CD14-positive monocyte (primary cell): ENCODE measurements at regions not wholly inside any gene's neighbourhood (a gene's known extent, or its start where the extent isn't known, plus 50 kb on each side); places are given as distances from the start of the nearest gene placed in this dataset.

ENCODE experiments used
- DNase-seq, 3 donors: peaks; one replicate each; pipeline ENCODE4 v3.0.0-alpha.2; 2011 to 2022
- H2AFZ ChIP-seq: 2 replicates; pipeline ENCODE4 v1.6.0; 2012; ENCODE audit warnings: mild to moderate bottlenecking, low read depth, low read length, inconsistent platforms; ENCODE audit not compliant: insufficient read depth, poor library complexity, severe bottlenecking
- H3K27ac ChIP-seq, 2 donors: 1 replicate in 1 of 2; 2 replicates in 1 of 2; pipeline ENCODE4 v1.5.1; 2012 to 2013; ENCODE audit warnings: low read length in 2 of 2, control low read depth in 1 of 2, inconsistent platforms in 1 of 2, low read depth in 1 of 2, mild to moderate bottlenecking in 1 of 2
- H3K27me3 ChIP-seq, 2 donors: one replicate each; pipeline versions ENCODE4 v1.6.0 to v1.6.1; 2011 to 2013; ENCODE audit warnings: low read length in 2 of 2; ENCODE audit not compliant: control insufficient read depth in 2 of 2, insufficient read depth in 2 of 2
- H3K36me3 ChIP-seq, 2 donors: replicated peaks in 1 of 2; 1 replicate in 1 of 2; 2 replicates in 1 of 2; pipeline versions ENCODE4 v1.5.1 to v1.6.1; 2012 to 2013; ENCODE audit warnings: low read length in 2 of 2, control low read depth in 1 of 2, inconsistent platforms in 1 of 2, mild to moderate bottlenecking in 1 of 2; ENCODE audit not compliant: insufficient read depth in 2 of 2, control insufficient read depth in 1 of 2
- H3K4me1 ChIP-seq, 2 donors: 1 replicate in 1 of 2; 2 replicates in 1 of 2; pipeline versions ENCODE4 v1.5.1 to v1.6.1; 2012 to 2013; ENCODE audit warnings: low read length in 2 of 2, control low read depth in 1 of 2, inconsistent platforms in 1 of 2, mild to moderate bottlenecking in 1 of 2, moderate library complexity in 1 of 2; ENCODE audit not compliant: insufficient read depth in 2 of 2, control insufficient read depth in 1 of 2
- H3K4me2 ChIP-seq: replicated peaks from 2 replicates; pipeline ENCODE3; 2012; ENCODE audit warnings: low read length, moderate library complexity, mild to moderate bottlenecking; ENCODE audit not compliant: poor library complexity, severe bottlenecking; ENCODE audit errors: extremely low read depth
- H3K4me3 ChIP-seq, 3 experiments: fragments of 200-600 bp in 1 of 3; sonication (generic) in 1 of 3; replicated peaks in 1 of 3; 1 replicate in 2 of 3; 2 replicates in 1 of 3; pipeline ENCODE4 v1.5.1; 2011 to 2013; ENCODE audit warnings: low read length in 3 of 3, mild to moderate bottlenecking in 3 of 3, control low read depth in 2 of 3, low read depth in 2 of 3, inconsistent platforms in 1 of 3, moderate library complexity in 1 of 3
- H3K79me2 ChIP-seq: 2 replicates; pipeline ENCODE4 v1.6.0; 2012; ENCODE audit warnings: mild to moderate bottlenecking, control low read depth, inconsistent platforms, low read length, moderate library complexity; ENCODE audit not compliant: insufficient read depth
- H3K9ac ChIP-seq: 2 replicates; pipeline ENCODE4 v1.6.0; 2017; ENCODE audit warnings: low read length, mild to moderate bottlenecking; ENCODE audit not compliant: insufficient read depth, poor library complexity, severe bottlenecking
- H3K9me3 ChIP-seq, 2 donors: replicated peaks in 1 of 2; 1 replicate in 1 of 2; 2 replicates in 1 of 2; pipeline versions ENCODE4 v1.5.1 to v1.6.1; 2012 to 2013; ENCODE audit warnings: low read length in 2 of 2, control low read depth in 1 of 2; ENCODE audit not compliant: control insufficient read depth in 1 of 2, insufficient read depth in 1 of 2
- H4K20me1 ChIP-seq: 2 replicates; pipeline ENCODE4 v1.6.0; 2012; ENCODE audit warnings: mild to moderate bottlenecking, low read length, control low read depth, moderate library complexity; ENCODE audit not compliant: insufficient read depth
- H3K27ac Mint-ChIP-seq, 7 donors: one replicate each; pipeline ENCODE4 v1.8.0; 2020; ENCODE audit warnings: mild to moderate bottlenecking in 7 of 7, mixed read lengths in 7 of 7, moderate library complexity in 6 of 7, inconsistent platforms in 2 of 7
- H3K27me3 Mint-ChIP-seq, 3 donors: one replicate each; pipeline ENCODE4 v1.8.0; 2021 to 2022; ENCODE audit warnings: low read depth in 3 of 3, mild to moderate bottlenecking in 3 of 3, mixed read lengths in 3 of 3, moderate library complexity in 3 of 3, inconsistent platforms in 1 of 3
- H3K36me3 Mint-ChIP-seq, 2 donors: one replicate each; pipeline ENCODE4 v1.8.0; 2020; ENCODE audit warnings: mixed read lengths in 2 of 2, inconsistent platforms in 1 of 2, mild to moderate bottlenecking in 1 of 2
- H3K4me1 Mint-ChIP-seq: one replicate; pipeline ENCODE4 v1.8.0; 2020; ENCODE audit warnings: mild to moderate bottlenecking, mixed read lengths
- H3K4me3 Mint-ChIP-seq, 2 donors: one replicate each; pipeline ENCODE4 v1.8.0; 2020; ENCODE audit warnings: mild to moderate bottlenecking in 2 of 2, mixed read lengths in 2 of 2, moderate library complexity in 1 of 2
- H3K9me3 Mint-ChIP-seq, 7 donors: one replicate each; pipeline ENCODE4 v1.8.0; 2020 to 2022; ENCODE audit warnings: mixed read lengths in 7 of 7, mild to moderate bottlenecking in 6 of 7, moderate library complexity in 6 of 7, inconsistent platforms in 2 of 7
- CTCF ChIP-seq: fragments of 200-600 bp; IDR thresholded peaks from one replicate; pipeline ENCODE4 v1.8.0; 2022; ENCODE audit warnings: antibody characterized with exemption, mild to moderate bottlenecking
- WGBS: methylation state at CpG from one replicate; pipeline ENCODE4 v1.1.5; 2013; ENCODE audit warnings: missing lambda C conversion rate; ENCODE audit not compliant: insufficient coverage; 5-methylcytosine and 5-hydroxymethylcytosine counted together
- intact Hi-C, 2 donors: fragments of 100-400 bp; cut with micrococcal nuclease; formaldehyde crosslinking; loops; one replicate each; pipeline versions ENCODE4 v1.15.0 to v1.15.1; 2023

- Histone ChIP-seq H3K4me3 (no peak overlapping the region), H3K27ac (no peak overlapping the region), H3K4me1 (peaks cover 5 to 10% of the 10 kb centered on the region in 2 donors), H2AFZ (no peak overlapping the region), H3K4me2 (no peak overlapping the region), H3K9ac (no peak overlapping the region), H4K20me1 (no peaks in the 10 kb centered on the region), H3K9me3 (no peaks in the 10 kb centered on the region), H3K27me3 (no peaks in the 10 kb centered on the region), H3K79me2 (no peaks in the 10 kb centered on the region), H3K36me3 (no peaks in the 10 kb centered on the region)
- Mint-ChIP-seq H3K27me3 (peaks cover 0 to 2% (median 1%) of the 10 kb centered on the region in 3 donors), H3K9me3 (no peaks in the 10 kb centered on the region), H3K27ac (no peak overlapping the region), H3K4me3 (no peak overlapping the region), H3K4me1 (peaks cover 12% of the 10 kb centered on the region), H3K36me3 (no peaks in the 10 kb centered on the region)
- no peak for DNase-seq
- WGBS: 100% methylated on average over 1 of the region's 2 CpGs
- no peak for TF ChIP-seq CTCF
- intact Hi-C loops: no loop called here
Observed at GRCh38 chr7:142540371-142540770, 208.9 kb upstream of the PRSS1 start.

- H3K4me2 ChIP-seq: no peak overlapping the region
- Mint-ChIP-seq H3K4me1 (peaks cover 16% of the 10 kb centered on the region), H3K4me3 (no peak overlapping the region), H3K9me3 (no peaks in the 10 kb centered on the region), H3K27me3 (peaks cover 0 to under 1% (median 0%) of the 10 kb centered on the region in 3 donors), H3K36me3 (no peaks in the 10 kb centered on the region), H3K27ac (no peak overlapping the region)
- H3K27ac ChIP-seq: no peak overlapping the region
- H3K4me1 ChIP-seq: peaks cover 9 to 13% of the 10 kb centered on the region in 2 donors
- WGBS: no CpG with 5 or more reads among the region's 1 CpG
- no peak overlapping the region for H2AFZ ChIP-seq
- intact Hi-C loops: loop anchor here in 1 of 2 donors (10.0 kb wide), 1 partner anchor 45 kb away; no protein-coding TSS in a partner anchor
- no peaks in the 10 kb centered on the region for H3K79me2 ChIP-seq
- TF ChIP-seq CTCF: no peak
- no peaks in the 10 kb centered on the region for H3K9me3 ChIP-seq
- no peaks in the 10 kb centered on the region for H3K36me3 ChIP-seq
- H4K20me1 ChIP-seq: no peaks in the 10 kb centered on the region
- H3K4me3 ChIP-seq: no peak overlapping the region
- DNase-seq: no peak
- H3K9ac ChIP-seq: no peak overlapping the region
- H3K27me3 ChIP-seq: no peaks in the 10 kb centered on the region
Observed at GRCh38 chr7:142539901-142540300, 209.4 kb upstream of the PRSS1 start.
